ENCODE measurements at regions not wholly inside any gene's neighbourhood (a gene's known extent, or its start where the extent isn't known, plus 50 kb on each side); places are given as distances from the start of the nearest gene placed in this dataset.

DNA sequence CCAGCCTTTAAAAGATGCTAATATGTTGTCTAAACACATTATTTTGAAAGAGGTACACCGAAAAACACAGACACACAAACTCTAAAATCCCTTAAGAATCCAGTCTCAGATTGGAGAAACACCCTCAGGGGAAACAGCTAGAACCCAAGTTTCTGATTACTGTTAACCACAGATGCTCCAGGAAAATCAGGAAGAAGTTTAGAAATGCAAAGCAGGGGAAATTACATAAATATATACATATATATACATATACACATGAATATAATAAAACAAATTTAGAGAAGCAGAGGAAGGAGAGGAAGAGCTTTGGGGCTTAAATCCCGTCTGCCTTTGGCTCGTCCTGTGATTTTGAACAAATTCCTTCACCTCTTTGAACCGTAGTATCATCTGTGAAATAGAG is 73.2 kb upstream of the KLF4 start:
- Histone ChIP-seq H2BK5ac (ENCODE audit: low read depth, low read length, poor library complexity, severe bottlenecking) (no peak overlapping the region), H3K79me1 (replicated peaks; ENCODE audit: low read length, poor library complexity, severe bottlenecking) (no peaks in the 10 kb centered on the region), H3K9ac (ENCODE audit: low read length) (no peak overlapping the region), H3K23ac (ENCODE audit: low read length in 2 of 2) (no peak overlapping the region), H3K9me3 (ENCODE audit: control insufficient read depth, low read length) (no peaks in the 10 kb centered on the region), H2AK5ac (ENCODE audit: low read length, severe bottlenecking) (no peak overlapping the region), H3K4me3 (ENCODE audit: insufficient read depth in 1 of 2, low read depth in 1 of 2, low read length in 2 of 2) (no peak overlapping the region), H2AFZ (ENCODE audit: low read depth, low read length) (no peak overlapping the region), H4K91ac (ENCODE audit: low read length) (no peak overlapping the region), H3K27me3 (ENCODE audit: control insufficient read depth in 1 of 2, insufficient read depth in 1 of 2, low read length in 2 of 2) (no peaks in the 10 kb centered on the region), H3K4me2 (ENCODE audit: low read length, poor library complexity, severe bottlenecking) (no peak overlapping the region), H3K27ac (ENCODE audit: low read length, poor library complexity, severe bottlenecking) (no peak overlapping the region), H3K36me3 (ENCODE audit: control insufficient read depth in 1 of 2, insufficient read depth in 2 of 2, low read depth in 1 of 2, low read length in 2 of 2) (no peaks in the 10 kb centered on the region), H2BK12ac (ENCODE audit: low read length in 2 of 2) (no peak overlapping the region), H3K14ac (ENCODE audit: low read length in 2 of 2) (no peak overlapping the region), H2BK120ac (ENCODE audit: low read depth, low read length) (no peak overlapping the region), H3K18ac (ENCODE audit: low read depth in 1 of 2, low read length in 2 of 2) (no peak overlapping the region), H4K8ac (ENCODE audit: low read length) (no peak overlapping the region), H3K4me1 (ENCODE audit: control insufficient read depth, insufficient read depth, low read depth, low read length) (no peaks in the 10 kb centered on the region), H2BK15ac (ENCODE audit: low read depth, poor library complexity, severe bottlenecking) (no peak overlapping the region), H3K4ac (ENCODE audit: low read depth in 1 of 2, low read length in 2 of 2) (no peak overlapping the region)
- no peak for DNase-seq
- 95% methylated on average over 4 of the region's 4 CpGs for WGBS

DNA sequence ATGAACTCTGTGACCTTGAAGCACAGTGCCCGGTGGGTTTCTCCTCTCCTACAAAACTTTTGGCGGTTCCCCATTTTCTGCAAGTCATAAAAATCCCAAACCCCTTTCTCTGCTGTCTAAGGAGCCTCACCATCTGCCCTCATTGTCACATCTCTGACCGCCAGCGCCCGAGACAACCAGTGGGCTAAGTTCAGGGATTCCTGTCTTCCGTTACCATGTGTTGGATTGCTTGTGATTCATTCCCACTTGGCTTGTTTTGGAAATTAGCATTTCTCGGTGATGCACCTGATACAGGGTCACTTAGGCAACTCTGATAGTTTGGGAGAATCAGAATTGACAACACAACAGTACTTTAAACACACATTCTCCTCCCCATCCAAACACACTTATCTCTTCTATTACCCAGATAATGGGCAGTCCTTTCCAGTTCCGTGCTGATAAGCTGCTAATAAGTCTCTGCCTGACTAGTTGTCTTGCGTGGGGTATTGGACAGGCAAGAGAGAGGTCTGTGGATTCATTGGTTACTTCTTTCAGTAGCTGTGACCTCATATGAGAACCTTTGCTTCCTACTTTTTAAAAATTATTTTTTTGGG is 70.0 kb upstream of the KLF4 start:
- Histone ChIP-seq H3K4me1 (ENCODE audit: control insufficient read depth, insufficient read depth, low read depth, low read length) (no peaks in the 10 kb centered on the region), H3K79me1 (replicated peaks; ENCODE audit: low read length, poor library complexity, severe bottlenecking) (no peaks in the 10 kb centered on the region), H2BK5ac (ENCODE audit: low read depth, low read length, poor library complexity, severe bottlenecking) (peak overlapping the region; percentile 12), H3K9me3 (ENCODE audit: control insufficient read depth, low read length) (no peaks in the 10 kb centered on the region), H3K9ac (ENCODE audit: low read length) (no peak overlapping the region), H2BK120ac (ENCODE audit: low read depth, low read length) (no peak overlapping the region), H2AFZ (ENCODE audit: low read depth, low read length) (no peak overlapping the region), H4K8ac (ENCODE audit: low read length) (no peak overlapping the region), H3K4me2 (ENCODE audit: low read length, poor library complexity, severe bottlenecking) (no peak overlapping the region), H3K4me3 (ENCODE audit: insufficient read depth in 1 of 2, low read depth in 1 of 2, low read length in 2 of 2) (no peak overlapping the region), H2BK15ac (ENCODE audit: low read depth, poor library complexity, severe bottlenecking) (no peak overlapping the region), H3K18ac (ENCODE audit: low read depth in 1 of 2, low read length in 2 of 2) (no peak overlapping the region), H2BK12ac (ENCODE audit: low read length in 2 of 2) (no peak overlapping the region), H3K4ac (ENCODE audit: low read depth in 1 of 2, low read length in 2 of 2) (no peak overlapping the region), H4K91ac (ENCODE audit: low read length) (no peak overlapping the region), H3K27me3 (ENCODE audit: control insufficient read depth in 1 of 2, insufficient read depth in 1 of 2, low read length in 2 of 2) (no peaks in the 10 kb centered on the region), H3K36me3 (ENCODE audit: control insufficient read depth in 1 of 2, insufficient read depth in 2 of 2, low read depth in 1 of 2, low read length in 2 of 2) (no peaks in the 10 kb centered on the region), H2AK5ac (ENCODE audit: low read length, severe bottlenecking) (no peak overlapping the region), H3K23ac (ENCODE audit: low read length in 2 of 2) (no peak overlapping the region), H3K14ac (ENCODE audit: low read length in 2 of 2) (no peak overlapping the region), H3K27ac (ENCODE audit: low read length, poor library complexity, severe bottlenecking) (no peak overlapping the region)
- WGBS = 90% methylated on average over 9 of the region's 9 CpGs
- DNase-seq = no peak

DNA sequence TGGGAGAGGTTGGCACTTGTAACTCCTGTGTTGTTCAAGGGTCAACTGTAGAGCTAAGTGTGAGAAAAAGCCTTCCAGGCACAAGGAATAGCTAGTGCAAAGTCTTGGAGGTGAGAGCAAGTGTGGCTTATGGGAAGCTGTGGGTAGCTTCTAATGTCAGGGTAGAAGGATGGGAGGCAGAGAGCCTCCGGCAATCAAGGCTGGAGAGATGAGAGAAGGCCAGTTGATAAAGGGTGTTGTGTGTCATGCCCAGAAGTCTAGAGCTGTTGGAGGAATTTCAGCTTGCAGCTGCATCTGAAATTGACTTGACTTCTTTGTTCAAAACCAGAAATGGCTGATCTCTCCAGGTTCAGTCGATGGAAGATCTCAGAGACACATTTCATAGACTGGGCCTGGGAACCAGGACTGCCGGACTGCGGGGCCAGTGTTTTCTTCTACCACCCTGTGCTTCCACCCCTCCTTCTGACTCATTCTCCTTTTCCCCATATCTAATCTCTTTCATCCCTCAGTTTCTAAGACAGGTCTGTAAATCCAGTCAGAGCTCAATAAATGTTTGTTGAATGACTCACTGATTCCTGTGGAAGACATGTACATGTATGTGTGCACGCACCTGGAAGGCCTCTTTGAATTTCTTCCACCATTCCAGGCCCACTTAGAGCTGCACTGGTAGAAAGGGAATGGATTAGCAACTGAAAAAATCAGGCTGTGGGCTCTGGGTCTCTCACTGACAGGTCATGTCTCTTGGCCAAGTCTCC is 67.8 kb upstream of the KLF4 start:
- no peak overlapping the region for H4K8ac ChIP-seq (ENCODE audit: low read length)
- H2BK12ac ChIP-seq (ENCODE audit: low read length in 2 of 2) = no peak overlapping the region
- H3K36me3 ChIP-seq (ENCODE audit: control insufficient read depth in 1 of 2, insufficient read depth in 2 of 2, low read depth in 1 of 2, low read length in 2 of 2) = no peaks in the 10 kb centered on the region
- no peak overlapping the region for H4K91ac ChIP-seq (ENCODE audit: low read length)
- H3K9ac ChIP-seq (ENCODE audit: low read length) = no peak overlapping the region
- H3K4me1 ChIP-seq (ENCODE audit: control insufficient read depth, insufficient read depth, low read depth, low read length) = no peaks in the 10 kb centered on the region
- H2BK15ac ChIP-seq (ENCODE audit: low read depth, poor library complexity, severe bottlenecking) = no peak overlapping the region
- no peak overlapping the region for H3K4ac ChIP-seq (ENCODE audit: low read depth in 1 of 2, low read length in 2 of 2)
- no peak overlapping the region for H3K14ac ChIP-seq (ENCODE audit: low read length in 2 of 2)
- H2AK5ac ChIP-seq (ENCODE audit: low read length, severe bottlenecking) = no peak overlapping the region
- H3K23ac ChIP-seq (ENCODE audit: low read length in 2 of 2) = no peak overlapping the region
- H2AFZ ChIP-seq (ENCODE audit: low read depth, low read length) = no peak overlapping the region
- 85% methylated on average over 4 of the region's 5 CpGs for WGBS
- no peak overlapping the region for H2BK5ac ChIP-seq (ENCODE audit: low read depth, low read length, poor library complexity, severe bottlenecking)
- H3K9me3 ChIP-seq (ENCODE audit: control insufficient read depth, low read length) = no peaks in the 10 kb centered on the region
- H3K79me1 ChIP-seq (replicated peaks; ENCODE audit: low read length, poor library complexity, severe bottlenecking) = no peaks in the 10 kb centered on the region
- H3K27ac ChIP-seq (ENCODE audit: low read length, poor library complexity, severe bottlenecking) = no peak overlapping the region
- no peak overlapping the region for H3K4me2 ChIP-seq (ENCODE audit: low read length, poor library complexity, severe bottlenecking)
- no peak overlapping the region for H3K18ac ChIP-seq (ENCODE audit: low read depth in 1 of 2, low read length in 2 of 2)
- H3K27me3 ChIP-seq (ENCODE audit: control insufficient read depth in 1 of 2, insufficient read depth in 1 of 2, low read length in 2 of 2) = no peaks in the 10 kb centered on the region
- no peak overlapping the region for H2BK120ac ChIP-seq (ENCODE audit: low read depth, low read length)
- no peak overlapping the region for H3K4me3 ChIP-seq (ENCODE audit: insufficient read depth in 1 of 2, low read depth in 1 of 2, low read length in 2 of 2)
- DNase-seq = peak; percentile 20

DNA sequence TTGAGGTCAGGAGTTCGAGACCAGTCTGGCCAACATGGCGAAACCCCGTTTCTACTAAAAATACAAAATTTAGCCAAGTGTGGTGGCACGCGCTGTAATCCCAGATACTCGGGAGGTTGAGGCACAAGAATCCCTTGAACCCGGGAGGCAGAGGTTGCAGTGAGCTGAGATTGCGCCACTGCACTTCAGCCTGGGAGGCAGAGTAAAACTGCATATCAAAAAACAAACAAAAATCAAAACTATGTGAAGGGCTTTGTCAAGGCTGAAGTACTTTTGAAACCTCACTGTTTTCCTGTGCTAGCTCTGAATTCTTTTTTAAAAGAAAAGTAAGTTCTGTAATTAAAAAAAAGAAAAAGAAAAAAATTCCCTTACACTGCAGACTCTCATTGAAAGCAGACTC is 65.1 kb upstream of the KLF4 start:
- no peaks in the 10 kb centered on the region for H3K36me3 ChIP-seq (ENCODE audit: control insufficient read depth in 1 of 2, insufficient read depth in 2 of 2, low read depth in 1 of 2, low read length in 2 of 2)
- no peak overlapping the region for H3K23ac ChIP-seq (ENCODE audit: low read length in 2 of 2)
- WGBS = 100% methylated on average over 7 of the region's 8 CpGs
- H4K91ac ChIP-seq (ENCODE audit: low read length) = no peak overlapping the region
- no peak overlapping the region for H3K4ac ChIP-seq (ENCODE audit: low read depth in 1 of 2, low read length in 2 of 2)
- no peaks in the 10 kb centered on the region for H3K4me1 ChIP-seq (ENCODE audit: control insufficient read depth, insufficient read depth, low read depth, low read length)
- H3K9ac ChIP-seq (ENCODE audit: low read length) = no peak overlapping the region
- no peaks in the 10 kb centered on the region for H3K79me1 ChIP-seq (replicated peaks; ENCODE audit: low read length, poor library complexity, severe bottlenecking)
- H2BK12ac ChIP-seq (ENCODE audit: low read length in 2 of 2) = no peak overlapping the region
- no peak overlapping the region for H2BK15ac ChIP-seq (ENCODE audit: low read depth, poor library complexity, severe bottlenecking)
- no peak overlapping the region for H4K8ac ChIP-seq (ENCODE audit: low read length)
- no peak overlapping the region for H3K18ac ChIP-seq (ENCODE audit: low read depth in 1 of 2, low read length in 2 of 2)
- no peak overlapping the region for H2AK5ac ChIP-seq (ENCODE audit: low read length, severe bottlenecking)
- H3K9me3 ChIP-seq (ENCODE audit: control insufficient read depth, low read length) = no peaks in the 10 kb centered on the region
- no peak overlapping the region for H2BK120ac ChIP-seq (ENCODE audit: low read depth, low read length)
- H2BK5ac ChIP-seq (ENCODE audit: low read depth, low read length, poor library complexity, severe bottlenecking) = no peak overlapping the region
- H2AFZ ChIP-seq (ENCODE audit: low read depth, low read length) = no peak overlapping the region
- H3K14ac ChIP-seq (ENCODE audit: low read length in 2 of 2) = no peak overlapping the region
- H3K27ac ChIP-seq (ENCODE audit: low read length, poor library complexity, severe bottlenecking) = no peak overlapping the region
- no peak overlapping the region for H3K4me2 ChIP-seq (ENCODE audit: low read length, poor library complexity, severe bottlenecking)
- DNase-seq = no peak
- H3K27me3 ChIP-seq (ENCODE audit: control insufficient read depth in 1 of 2, insufficient read depth in 1 of 2, low read length in 2 of 2) = no peaks in the 10 kb centered on the region
- H3K4me3 ChIP-seq (ENCODE audit: insufficient read depth in 1 of 2, low read depth in 1 of 2, low read length in 2 of 2) = no peak overlapping the region
